Activated CD8-positive, alpha-beta memory T cell treated with anti-CD3 and anti-CD28 coated beads, Interleukin-2, amount 50 U/mL, for 48 hours (primary cell): ENCODE measurements at regions not wholly inside any gene's neighbourhood (a gene's known extent, or its start where the extent isn't known, plus 50 kb on each side); places are given as distances from the start of the nearest gene placed in this dataset.

Source experiments
- DNase-seq: peaks from one replicate; pipeline ENCODE4 v3.0.0-alpha.2; 2020

- DNase-seq, result no peak
Observed at GRCh38 chr4:108398316-108398715, 222.1 kb upstream of the RPL34 start.

- DNase-seq, result no peak
Observed at GRCh38 chr4:108397850-108398249, 222.5 kb upstream of the RPL34 start.

- DNase-seq, result no peak
Observed at GRCh38 chr4:108396900-108397497, 223.4 kb upstream of the RPL34 start.

GRCh38 chr4:108395786-108396185 lies 224.6 kb upstream of the RPL34 start:
- DNase-seq, result no peak

GRCh38 chr4:108393890-108394472 lies 225.2 kb upstream of the LEF1 start:
- DNase-seq, result no peak

- DNase-seq, result no peak
Observed at GRCh38 chr4:108391701-108392455, 223.1 kb upstream of the LEF1 start.

GRCh38 chr4:108385076-108385475 lies 216.3 kb upstream of the LEF1 start:
- DNase-seq, result no peak

GRCh38 chr4:108384544-108384943 lies 215.8 kb upstream of the LEF1 start:
- DNase-seq, result no peak

- no peak for DNase-seq
Observed at GRCh38 chr4:108383157-108383556, 214.4 kb upstream of the LEF1 start.

- DNase-seq, result no peak
Observed at GRCh38 chr4:108382751-108383150, 214.0 kb upstream of the LEF1 start.

GRCh38 chr4:108378164-108378563 lies 209.4 kb upstream of the LEF1 start:
- DNase-seq, result no peak

- DNase-seq, result no peak
Observed at GRCh38 chr4:108377021-108377420, 208.3 kb upstream of the LEF1 start.

- no peak for DNase-seq
Observed at GRCh38 chr4:108375434-108375833, 206.7 kb upstream of the LEF1 start.

- DNase-seq, result peak; percentile 62
Observed at GRCh38 chr4:108372681-108373080, 203.9 kb upstream of the LEF1 start.

GRCh38 chr4:108371282-108371681 lies 202.6 kb upstream of the LEF1 start:
- no peak for DNase-seq

- DNase-seq, result peak; percentile 67
Observed at GRCh38 chr4:108370291-108371141, 201.8 kb upstream of the LEF1 start.

GRCh38 chr4:108369035-108369655 lies 200.4 kb upstream of the LEF1 start:
- no peak for DNase-seq

GRCh38 chr4:108367751-108368150 lies 199.0 kb upstream of the LEF1 start:
- no peak for DNase-seq

GRCh38 chr4:108366716-108367115 lies 198.0 kb upstream of the LEF1 start:
- DNase-seq, result no peak

- no peak for DNase-seq
Observed at GRCh38 chr4:108365551-108365950, 196.8 kb upstream of the LEF1 start.

- no peak for DNase-seq
Observed at GRCh38 chr4:108361886-108362285, 193.2 kb upstream of the LEF1 start.

- no peak for DNase-seq
Observed at GRCh38 chr4:108361446-108361820, 192.7 kb upstream of the LEF1 start.
